ENCODE measurements at regions not wholly inside any gene's neighbourhood (a gene's known extent, or its start where the extent isn't known, plus 50 kb on each side); places are given as distances from the start of the nearest gene placed in this dataset.

- Histone ChIP-seq H3K9ac (ENCODE audit: control insufficient read depth, insufficient read depth, low read length) (no peak overlapping the region), H3K27me3 (replicated peaks in 1 of 2; ENCODE audit: control insufficient read depth in 2 of 2, insufficient read depth in 2 of 2, low read length in 1 of 2) (no peaks in the 10 kb centered on the region), H2AFZ (ENCODE audit: control insufficient read depth, low read depth, low read length) (no peak overlapping the region), H3K9me3 (replicated peaks; ENCODE audit: control insufficient read depth, insufficient read depth, low read length) (no peaks in the 10 kb centered on the region), H3K4me2 (ENCODE audit: control insufficient read depth, insufficient read depth) (no peak overlapping the region), H3K27ac (ENCODE audit: control insufficient read depth, insufficient read depth) (no peak overlapping the region), H3K4me3 (no peak overlapping the region), H4K20me1 (ENCODE audit: control insufficient read depth, insufficient read depth) (no peaks in the 10 kb centered on the region), H3K36me3 (ENCODE audit: control insufficient read depth in 2 of 2, insufficient read depth in 2 of 2, low read length in 1 of 2) (no peaks in the 10 kb centered on the region), H3K79me2 (ENCODE audit: control insufficient read depth, insufficient read depth, low read length) (no peaks in the 10 kb centered on the region), H3K4me1 (ENCODE audit: control insufficient read depth, insufficient read depth, low read length) (no peaks in the 10 kb centered on the region)
- intact Hi-C loops (cut with micrococcal nuclease; ENCODE audit: unreplicated experiment) (no loop called here), in situ Hi-C loops (cut with MboI) (no loop called here)
- ATAC-seq, result no peak
- ChIA-PET SMC1A (ENCODE audit: uncharacterized antibody, unreplicated experiment) (no interaction called here), POLR2A (no interaction called here), RAD21 (ENCODE audit: unreplicated experiment) (no interaction called here), CTCF (no interaction called here)
- no peak for TF ChIP-seq IKZF2 (IDR thresholded peaks at IDR 0.05)
- no peak for TF ChIP-seq FOS (IDR thresholded peaks at IDR 0.05; ENCODE audit: borderline replicate concordance, extremely low read depth, insufficient read length)
- TF ChIP-seq EED (IDR thresholded peaks at IDR 0.05; ENCODE audit: low read depth), result no peak
- no peak for TF ChIP-seq STAT1 (conservative IDR thresholded peaks at IDR 0.05)
- TF ChIP-seq ZBTB11 (CRISPR knock-in tag; IDR thresholded peaks at IDR 0.05), result no peak
- TF ChIP-seq NR2C2 (IDR thresholded peaks at IDR 0.05; ENCODE audit: borderline replicate concordance, control insufficient read depth, insufficient read length, low read depth), result no peak
- TF ChIP-seq ZBTB40 (IDR thresholded peaks at IDR 0.05; ENCODE audit: borderline replicate concordance), result no peak
- TF ChIP-seq NFYB (IDR thresholded peaks at IDR 0.05; ENCODE audit: insufficient read depth, low read depth, low read length), result no peak
- no peak for TF ChIP-seq BCL11A (IDR thresholded peaks at IDR 0.05; ENCODE audit: low read depth, low read length)
- TF ChIP-seq RFX5 (IDR thresholded peaks at IDR 0.05; ENCODE audit: low read depth, low read length), result no peak
- TF ChIP-seq FOXK2 (IDR thresholded peaks at IDR 0.05), result no peak
- no peak for TF ChIP-seq EP300 (IDR thresholded peaks at IDR 0.05; ENCODE audit: borderline replicate concordance in 1 of 2, control insufficient read depth in 1 of 2, low read depth in 2 of 2, low read length in 2 of 2)
- no peak for FAIRE-seq
- no peak for DNase-seq (ENCODE audit: low read depth, low spot score)
- WGBS (ENCODE audit: insufficient coverage, insufficient replicate concordance, low lambda C conversion rate, missing lambda C conversion rate), result 3% methylated on average over 4 of the region's 4 CpGs
- no TSS peak for BruUV-seq (replicated peaks)
Observed at GRCh38 chr2:14915983-14916382, 283.5 kb downstream of the LRATD1 start.

Data from GM12878 (cell line).